ENCODE measurements at regions not wholly inside any gene's neighbourhood (a gene's known extent, or its start where the extent isn't known, plus 50 kb on each side); places are given as distances from the start of the nearest gene placed in this dataset.
A peak's percentile ranks its signal among the peaks of the same experiment; 100 is the strongest.

- Histone ChIP-seq H3K36me3 (ENCODE audit: control insufficient read depth, insufficient read depth, low read length) (no peaks in the 10 kb centered on the region), H3K4me3 (ENCODE audit: low read depth, low read length) (no peak overlapping the region), H3K27me3 (ENCODE audit: control insufficient read depth, insufficient read depth, low read length) (no peaks in the 10 kb centered on the region)
- DNase-seq (ENCODE audit: low read depth) (peak; percentile 80), FAIRE-seq (no peak)
- TF ChIP-seq CTCF (IDR thresholded peaks at IDR 0.05; ENCODE audit: insufficient read depth, low read length, severe bottlenecking), result no peak
These were observed 123.9 kb downstream of the SEC61B start for GRCh38 chr9:99345942-99346341.

GRCh38 chr9:99347568-99347967, 125.5 kb downstream of the SEC61B start:
- H3K36me3 ChIP-seq (ENCODE audit: control insufficient read depth, insufficient read depth, low read length), result no peaks in the 10 kb centered on the region
- FAIRE-seq, result no peak
- H3K4me3 ChIP-seq (ENCODE audit: low read depth, low read length), result no peak overlapping the region
- DNase-seq (ENCODE audit: low read depth), result no peak
- TF ChIP-seq CTCF (IDR thresholded peaks at IDR 0.05; ENCODE audit: insufficient read depth, low read length, severe bottlenecking), result no peak
- H3K27me3 ChIP-seq (ENCODE audit: control insufficient read depth, insufficient read depth, low read length), result no peaks in the 10 kb centered on the region

GRCh38 chr9:99348289-99348688, 126.2 kb downstream of the SEC61B start:
- no peak for TF ChIP-seq CTCF (IDR thresholded peaks at IDR 0.05; ENCODE audit: insufficient read depth, low read length, severe bottlenecking)
- FAIRE-seq, result no peak
- no peak for DNase-seq (ENCODE audit: low read depth)
- no peaks in the 10 kb centered on the region for H3K36me3 ChIP-seq (ENCODE audit: control insufficient read depth, insufficient read depth, low read length)
- no peaks in the 10 kb centered on the region for H3K27me3 ChIP-seq (ENCODE audit: control insufficient read depth, insufficient read depth, low read length)
- H3K4me3 ChIP-seq (ENCODE audit: low read depth, low read length), result no peak overlapping the region

GRCh38 chr9:99349870-99350269, 127.8 kb downstream of the SEC61B start:
- FAIRE-seq, result no peak
- DNase-seq (ENCODE audit: low read depth), result no peak
- Histone ChIP-seq H3K36me3 (ENCODE audit: control insufficient read depth, insufficient read depth, low read length) (no peaks in the 10 kb centered on the region), H3K4me3 (ENCODE audit: low read depth, low read length) (no peak overlapping the region), H3K27me3 (ENCODE audit: control insufficient read depth, insufficient read depth, low read length) (no peaks in the 10 kb centered on the region)
- no peak for TF ChIP-seq CTCF (IDR thresholded peaks at IDR 0.05; ENCODE audit: insufficient read depth, low read length, severe bottlenecking)

GRCh38 chr9:99350461-99350860, 128.4 kb downstream of the SEC61B start:
- no peak overlapping the region for H3K4me3 ChIP-seq (ENCODE audit: low read depth, low read length)
- no peak for TF ChIP-seq CTCF (IDR thresholded peaks at IDR 0.05; ENCODE audit: insufficient read depth, low read length, severe bottlenecking)
- H3K27me3 ChIP-seq (ENCODE audit: control insufficient read depth, insufficient read depth, low read length), result no peaks in the 10 kb centered on the region
- no peak for FAIRE-seq
- no peaks in the 10 kb centered on the region for H3K36me3 ChIP-seq (ENCODE audit: control insufficient read depth, insufficient read depth, low read length)
- peak; percentile 30 for DNase-seq (ENCODE audit: low read depth)

- Histone ChIP-seq H3K4me3 (ENCODE audit: low read depth, low read length) (no peak overlapping the region), H3K27me3 (ENCODE audit: control insufficient read depth, insufficient read depth, low read length) (no peaks in the 10 kb centered on the region), H3K36me3 (ENCODE audit: control insufficient read depth, insufficient read depth, low read length) (no peaks in the 10 kb centered on the region)
- FAIRE-seq, result no peak
- no peak for TF ChIP-seq CTCF (IDR thresholded peaks at IDR 0.05; ENCODE audit: insufficient read depth, low read length, severe bottlenecking)
- DNase-seq (ENCODE audit: low read depth), result no peak
These were observed 129.6 kb downstream of the SEC61B start for GRCh38 chr9:99351647-99352046.

Data from bronchial epithelial cell (primary cell).